IPS-15b (cell line): ENCODE measurements at regions not wholly inside any gene's neighbourhood (a gene's known extent, or its start where the extent isn't known, plus 50 kb on each side); places are given as distances from the start of the nearest gene placed in this dataset.

Experiments
- H3K27me3 ChIP-seq: one replicate; pipeline ENCODE4 v1.6.1; 2013; ENCODE audit warnings: low read length; ENCODE audit not compliant: control insufficient read depth, insufficient read depth
- H3K36me3 ChIP-seq: one replicate; pipeline ENCODE4 v1.6.1; 2013; ENCODE audit warnings: low read length; ENCODE audit not compliant: control insufficient read depth, insufficient read depth
- H3K4me1 ChIP-seq: one replicate; pipeline ENCODE4 v1.6.1; 2013; ENCODE audit warnings: mild to moderate bottlenecking, low read length; ENCODE audit not compliant: control insufficient read depth, insufficient read depth
- H3K4me3 ChIP-seq: one replicate; pipeline ENCODE4 v1.5.1; 2013; ENCODE audit warnings: low read depth, low read length
- H3K9ac ChIP-seq: one replicate; pipeline ENCODE4 v1.6.1; 2013; ENCODE audit warnings: low read depth, mild to moderate bottlenecking, low read length
- H3K9me3 ChIP-seq: one replicate; pipeline ENCODE4 v1.6.1; 2013; ENCODE audit warnings: mild to moderate bottlenecking, low read length; ENCODE audit not compliant: control insufficient read depth, insufficient read depth

DNA sequence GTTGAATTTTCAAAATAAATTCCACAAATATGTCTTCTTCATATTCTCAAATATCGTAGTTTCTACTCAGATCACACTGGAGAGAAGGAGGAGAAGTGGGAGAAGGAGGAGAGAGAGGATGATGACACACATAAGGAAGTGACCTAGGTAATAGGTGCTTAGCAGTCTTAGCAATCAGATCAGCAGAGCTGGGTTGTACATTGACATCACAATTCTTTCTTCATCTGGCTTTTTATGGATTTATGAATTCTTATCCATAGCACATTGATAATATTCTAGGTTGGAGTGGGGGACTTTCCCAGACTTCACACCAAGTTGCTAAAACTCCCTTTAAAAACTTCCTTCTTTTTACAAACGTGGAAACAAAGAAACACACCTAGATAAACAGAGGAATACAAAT is 86.9 kb downstream of the FGF9 start:
- Histone ChIP-seq H3K9ac (no peak overlapping the region), H3K9me3 (no peaks in the 10 kb centered on the region), H3K27me3 (no peaks in the 10 kb centered on the region), H3K36me3 (no peaks in the 10 kb centered on the region), H3K4me3 (no peak overlapping the region), H3K4me1 (peaks cover 3% of the 10 kb centered on the region)

GRCh38 chr13:21758441-21758840 is 87.6 kb downstream of the FGF9 start:
- no peak overlapping the region for H3K4me3 ChIP-seq
- H3K9ac ChIP-seq, result no peak overlapping the region
- H3K9me3 ChIP-seq, result no peaks in the 10 kb centered on the region
- H3K36me3 ChIP-seq, result no peaks in the 10 kb centered on the region
- no peaks in the 10 kb centered on the region for H3K27me3 ChIP-seq
- peaks cover 3% of the 10 kb centered on the region for H3K4me1 ChIP-seq

- Histone ChIP-seq H3K9ac (no peak overlapping the region), H3K4me3 (no peak overlapping the region), H3K9me3 (no peaks in the 10 kb centered on the region), H3K27me3 (no peaks in the 10 kb centered on the region), H3K36me3 (no peaks in the 10 kb centered on the region), H3K4me1 (peaks cover 3% of the 10 kb centered on the region)
Measured at GRCh38 chr13:21759463-21759862, 88.6 kb downstream of the FGF9 start.

- Histone ChIP-seq H3K9ac (no peak overlapping the region), H3K9me3 (no peaks in the 10 kb centered on the region), H3K36me3 (no peaks in the 10 kb centered on the region), H3K27me3 (no peaks in the 10 kb centered on the region), H3K4me3 (no peak overlapping the region), H3K4me1 (peaks cover 3% of the 10 kb centered on the region)
Measured at GRCh38 chr13:21759911-21760310, 89.0 kb downstream of the FGF9 start.

GRCh38 chr13:21761770-21762169 is 90.9 kb downstream of the FGF9 start:
- no peaks in the 10 kb centered on the region for H3K36me3 ChIP-seq
- no peak overlapping the region for H3K4me3 ChIP-seq
- no peaks in the 10 kb centered on the region for H3K27me3 ChIP-seq
- no peak overlapping the region for H3K9ac ChIP-seq
- no peaks in the 10 kb centered on the region for H3K4me1 ChIP-seq
- H3K9me3 ChIP-seq, result no peaks in the 10 kb centered on the region

DNA sequence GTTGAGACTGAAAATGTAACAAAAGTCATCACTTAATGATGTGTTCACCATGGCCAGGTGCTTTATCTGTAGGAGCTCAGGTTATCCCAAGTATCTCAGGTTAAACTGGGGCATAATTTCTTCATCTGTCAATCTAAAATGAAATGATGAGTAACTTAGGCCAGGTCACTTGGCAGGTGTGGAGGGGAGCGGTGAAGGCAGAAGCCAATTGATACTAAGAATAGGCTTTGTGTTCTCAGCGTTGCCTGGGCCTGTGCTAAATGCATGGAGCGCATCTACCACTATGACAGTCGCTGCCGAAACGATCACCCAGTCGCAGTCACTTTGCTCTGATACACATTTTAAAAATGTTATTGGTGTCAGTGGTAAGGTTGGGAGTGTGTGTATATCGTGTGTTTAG is 91.6 kb downstream of the FGF9 start:
- Histone ChIP-seq H3K9me3 (no peaks in the 10 kb centered on the region), H3K27me3 (no peaks in the 10 kb centered on the region), H3K4me3 (no peak overlapping the region), H3K36me3 (no peaks in the 10 kb centered on the region), H3K4me1 (no peaks in the 10 kb centered on the region), H3K9ac (no peak overlapping the region)

DNA sequence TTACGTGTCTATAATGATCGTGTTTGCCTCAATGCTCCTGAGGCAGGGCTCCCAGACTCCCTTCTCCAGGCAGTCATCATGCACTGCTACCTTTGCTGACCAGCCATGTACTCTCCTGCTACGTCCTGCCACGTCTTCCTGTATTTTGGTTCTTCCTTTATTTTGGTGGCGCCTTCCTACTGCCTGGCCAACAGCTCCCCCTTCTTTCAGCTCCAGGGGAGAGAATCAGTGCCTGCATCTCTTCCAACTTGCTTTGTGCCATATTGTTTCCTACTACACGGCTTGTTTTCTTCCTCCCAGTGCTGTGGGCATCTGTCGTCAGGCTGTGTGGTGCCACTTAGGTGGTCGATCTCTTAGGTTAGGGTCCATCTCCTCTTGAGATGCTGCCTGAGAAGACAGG is 96.2 kb downstream of the FGF9 start:
- Histone ChIP-seq H3K9ac (no peak overlapping the region), H3K4me1 (no peaks in the 10 kb centered on the region), H3K4me3 (no peak overlapping the region), H3K9me3 (no peaks in the 10 kb centered on the region), H3K36me3 (no peaks in the 10 kb centered on the region), H3K27me3 (no peaks in the 10 kb centered on the region)

GRCh38 chr13:21771075-21771474 is 100.2 kb downstream of the FGF9 start:
- H3K9ac ChIP-seq, result no peak overlapping the region
- H3K9me3 ChIP-seq, result no peaks in the 10 kb centered on the region
- no peaks in the 10 kb centered on the region for H3K36me3 ChIP-seq
- no peak overlapping the region for H3K4me3 ChIP-seq
- no peaks in the 10 kb centered on the region for H3K27me3 ChIP-seq
- H3K4me1 ChIP-seq, result no peaks in the 10 kb centered on the region

- H3K36me3 ChIP-seq, result no peaks in the 10 kb centered on the region
- no peaks in the 10 kb centered on the region for H3K4me1 ChIP-seq
- H3K9ac ChIP-seq, result no peak overlapping the region
- no peak overlapping the region for H3K4me3 ChIP-seq
- no peaks in the 10 kb centered on the region for H3K27me3 ChIP-seq
- H3K9me3 ChIP-seq, result no peaks in the 10 kb centered on the region
Measured at GRCh38 chr13:21777166-21777565, 106.3 kb downstream of the FGF9 start.

DNA sequence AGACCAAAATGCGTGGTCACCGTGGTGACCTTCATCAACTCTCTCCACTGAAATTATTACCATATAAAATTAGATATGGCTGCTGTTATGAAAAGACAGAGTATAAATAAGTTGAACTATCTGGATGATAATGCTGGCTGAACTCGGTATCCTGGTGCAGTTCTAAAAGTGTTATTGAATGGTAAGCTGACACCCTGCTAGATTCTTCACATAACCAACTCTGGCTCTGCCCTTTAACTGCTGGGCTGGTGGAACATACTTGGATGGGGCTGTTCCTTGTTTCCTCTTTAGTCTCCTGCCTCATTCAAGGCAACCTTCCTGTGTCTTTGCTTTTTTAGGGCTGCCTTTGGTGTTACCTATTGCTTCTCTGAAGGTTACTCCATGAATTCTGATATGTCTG is 106.9 kb downstream of the FGF9 start:
- Histone ChIP-seq H3K4me3 (no peak overlapping the region), H3K9me3 (no peaks in the 10 kb centered on the region), H3K27me3 (no peaks in the 10 kb centered on the region), H3K4me1 (no peaks in the 10 kb centered on the region), H3K9ac (no peak overlapping the region), H3K36me3 (no peaks in the 10 kb centered on the region)

- Histone ChIP-seq H3K4me3 (no peak overlapping the region), H3K36me3 (no peaks in the 10 kb centered on the region), H3K9me3 (no peaks in the 10 kb centered on the region), H3K9ac (no peak overlapping the region), H3K27me3 (no peaks in the 10 kb centered on the region), H3K4me1 (no peaks in the 10 kb centered on the region)
Measured at GRCh38 chr13:21782736-21783135, 111.9 kb downstream of the FGF9 start.

DNA sequence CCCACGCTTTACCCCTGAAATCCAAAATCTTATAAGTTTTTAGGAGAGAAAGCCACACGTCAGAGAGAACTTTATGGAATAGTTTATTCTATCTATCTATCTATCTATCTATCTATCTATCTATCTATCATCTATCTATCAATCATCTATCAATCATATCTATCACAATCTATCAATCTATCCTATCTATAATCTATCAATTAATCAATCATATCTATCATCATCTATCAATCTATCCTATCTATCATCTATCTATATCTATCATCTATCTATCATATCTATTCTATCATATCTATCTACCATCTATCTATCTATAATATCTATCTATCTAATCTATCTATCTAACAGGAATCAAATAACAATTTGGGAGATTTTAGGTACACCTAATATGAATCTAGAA is 115.1 kb downstream of the FGF9 start:
- H3K36me3 ChIP-seq, result no peaks in the 10 kb centered on the region
- no peaks in the 10 kb centered on the region for H3K27me3 ChIP-seq
- no peak overlapping the region for H3K9ac ChIP-seq
- no peak overlapping the region for H3K4me3 ChIP-seq
- H3K4me1 ChIP-seq, result no peaks in the 10 kb centered on the region
- H3K9me3 ChIP-seq, result peaks cover 3% of the 10 kb centered on the region

DNA sequence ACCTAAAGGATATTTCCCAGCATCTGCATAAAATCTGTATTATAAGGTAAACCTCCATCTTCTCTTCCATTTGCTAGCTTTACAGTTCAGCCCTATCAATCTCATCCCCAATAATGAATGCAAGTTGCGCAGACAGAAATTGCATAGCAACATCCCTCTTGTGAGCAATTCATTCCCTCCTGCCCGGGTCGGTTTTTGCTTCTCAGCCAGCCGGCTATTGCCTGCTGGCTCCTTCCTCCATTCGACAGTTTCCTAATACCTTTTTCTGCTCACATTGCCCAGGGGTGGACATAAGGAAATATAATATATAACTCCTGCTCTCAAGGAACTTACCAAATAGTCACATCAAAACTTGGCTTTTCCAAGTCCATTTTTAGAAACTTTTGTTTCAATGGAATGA is 125.2 kb downstream of the FGF9 start:
- Histone ChIP-seq H3K9ac (no peak overlapping the region), H3K4me3 (no peak overlapping the region), H3K36me3 (no peaks in the 10 kb centered on the region), H3K4me1 (no peaks in the 10 kb centered on the region), H3K9me3 (no peaks in the 10 kb centered on the region), H3K27me3 (no peaks in the 10 kb centered on the region)
